ENCODE measurements at regions not wholly inside any gene's neighbourhood (a gene's known extent, or its start where the extent isn't known, plus 50 kb on each side); places are given as distances from the start of the nearest gene placed in this dataset.

DNA sequence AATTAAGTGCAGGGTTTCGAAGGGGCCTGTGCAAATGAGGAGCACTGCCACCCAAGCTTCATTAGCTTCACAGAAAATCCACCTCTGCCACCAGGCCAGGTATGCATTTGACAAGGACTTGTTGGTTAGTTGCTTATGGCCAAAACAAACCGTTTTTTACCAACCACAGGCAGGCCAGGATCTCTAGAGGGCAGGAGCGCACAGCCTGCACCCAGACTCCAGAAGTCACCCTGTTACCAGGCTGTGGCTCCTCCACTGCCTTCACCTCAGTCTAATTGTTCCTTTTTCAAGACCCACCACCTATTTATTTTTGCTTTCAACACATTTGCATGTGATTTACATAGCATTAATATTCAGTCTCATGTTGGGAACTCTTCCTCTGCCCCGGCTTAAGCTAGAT is 78.3 kb upstream of the HSPA9 start:
- TF ChIP-seq, protein P1, sequence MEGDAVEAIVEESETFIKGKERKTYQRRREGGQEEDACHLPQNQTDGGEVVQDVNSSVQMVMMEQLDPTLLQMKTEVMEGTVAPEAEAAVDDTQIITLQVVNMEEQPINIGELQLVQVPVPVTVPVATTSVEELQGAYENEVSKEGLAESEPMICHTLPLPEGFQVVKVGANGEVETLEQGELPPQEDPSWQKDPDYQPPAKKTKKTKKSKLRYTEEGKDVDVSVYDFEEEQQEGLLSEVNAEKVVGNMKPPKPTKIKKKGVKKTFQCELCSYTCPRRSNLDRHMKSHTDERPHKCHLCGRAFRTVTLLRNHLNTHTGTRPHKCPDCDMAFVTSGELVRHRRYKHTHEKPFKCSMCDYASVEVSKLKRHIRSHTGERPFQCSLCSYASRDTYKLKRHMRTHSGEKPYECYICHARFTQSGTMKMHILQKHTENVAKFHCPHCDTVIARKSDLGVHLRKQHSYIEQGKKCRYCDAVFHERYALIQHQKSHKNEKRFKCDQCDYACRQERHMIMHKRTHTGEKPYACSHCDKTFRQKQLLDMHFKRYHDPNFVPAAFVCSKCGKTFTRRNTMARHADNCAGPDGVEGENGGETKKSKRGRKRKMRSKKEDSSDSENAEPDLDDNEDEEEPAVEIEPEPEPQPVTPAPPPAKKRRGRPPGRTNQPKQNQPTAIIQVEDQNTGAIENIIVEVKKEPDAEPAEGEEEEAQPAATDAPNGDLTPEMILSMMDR (IDR thresholded peaks at IDR 0.05) = peak in 7 of 12 donors; percentile 6 to 52 (median 29)
- no peak for TF ChIP-seq POLR2A (IDR thresholded peaks at IDR 0.05)
